Upper lobe of left lung (tissue), 6 donors: ENCODE measurements at regions not wholly inside any gene's neighbourhood (a gene's known extent, or its start where the extent isn't known, plus 50 kb on each side); places are given as distances from the start of the nearest gene placed in this dataset.

Source experiments
- ATAC-seq, 2 donors: fragments of 200-7000 bp; cut with Tn5 transposase; one replicate each; pipeline ENCODE4 v1.9.1; 2022; ENCODE audit warnings: mild to moderate bottlenecking in 2 of 2, moderate library complexity in 2 of 2; ENCODE audit not compliant: low FRiP score in 2 of 2
- DNase-seq, 2 donors: peaks; one replicate each; pipeline ENCODE4 v3.0.0-alpha.2; 2019 to 2020
- H3K27ac ChIP-seq, 4 donors: fragments of 200-600 bp; sonication (generic); one replicate each; pipeline ENCODE4 v1.5.1; 2016 to 2019
- H3K27me3 ChIP-seq, 4 donors: fragments of 200-600 bp; sonication (generic); one replicate each; pipeline ENCODE4 v1.5.1; 2017 to 2019
- H3K36me3 ChIP-seq, 4 donors: fragments of 200-600 bp; sonication (generic); one replicate each; pipeline ENCODE4 v1.5.1; 2016 to 2019
- H3K4me1 ChIP-seq, 4 donors: fragments of 200-600 bp; sonication (generic); one replicate each; pipeline ENCODE4 v1.5.1; 2018 to 2019
- H3K4me3 ChIP-seq, 4 donors: fragments of 200-600 bp; sonication (generic); one replicate each; pipeline ENCODE4 v1.5.1; 2017 to 2019; ENCODE audit warnings: mild to moderate bottlenecking in 2 of 4, moderate library complexity in 1 of 4
- H3K9me3 ChIP-seq, 4 donors: fragments of 200-600 bp; sonication (generic); one replicate each; pipeline ENCODE4 v1.5.1; 2018 to 2019
- EP300 ChIP-seq, 4 donors: sonication (generic); formaldehyde crosslinking; IDR thresholded peaks; one replicate each; pipeline ENCODE4 v1.5.1; 2017; ENCODE audit warnings: antibody characterized with exemption in 4 of 4, control low read depth in 2 of 4
- POLR2A ChIP-seq, 4 donors: fragments of 450-650 bp; IDR thresholded peaks; one replicate each; pipeline ENCODE4 v1.5.1; 2016 to 2017; ENCODE audit warnings: antibody characterized with exemption in 4 of 4, mild to moderate bottlenecking in 2 of 4
- POLR2AphosphoS5 ChIP-seq, 2 donors: sonication (generic); formaldehyde crosslinking; IDR thresholded peaks; one replicate each; pipeline ENCODE4 v1.5.1; 2017; ENCODE audit warnings: antibody characterized with exemption in 2 of 2
- WGBS, 2 donors: methylation state at CpG; one replicate each; pipeline ENCODE4 v1.1.5; 2017 to 2018; 5-methylcytosine and 5-hydroxymethylcytosine counted together
- TF ChIP-seq, protein P1 (sequence below), 6 experiments: fragments of 450-650 bp in 4 of 6; fragments of 200-600 bp in 2 of 6; sonication (generic) in 2 of 6; IDR thresholded peaks; one replicate each; pipeline ENCODE4 v1.5.1; 2016 to 2019; ENCODE audit warnings: antibody characterized with exemption in 6 of 6
- donor health status: DM: no; HTN: no; CAD: no; lungs with moderate emphysema.
- donor health status: DM: no; HTN: yes; CAD: no; lungs with severe emphysema.

DNA sequence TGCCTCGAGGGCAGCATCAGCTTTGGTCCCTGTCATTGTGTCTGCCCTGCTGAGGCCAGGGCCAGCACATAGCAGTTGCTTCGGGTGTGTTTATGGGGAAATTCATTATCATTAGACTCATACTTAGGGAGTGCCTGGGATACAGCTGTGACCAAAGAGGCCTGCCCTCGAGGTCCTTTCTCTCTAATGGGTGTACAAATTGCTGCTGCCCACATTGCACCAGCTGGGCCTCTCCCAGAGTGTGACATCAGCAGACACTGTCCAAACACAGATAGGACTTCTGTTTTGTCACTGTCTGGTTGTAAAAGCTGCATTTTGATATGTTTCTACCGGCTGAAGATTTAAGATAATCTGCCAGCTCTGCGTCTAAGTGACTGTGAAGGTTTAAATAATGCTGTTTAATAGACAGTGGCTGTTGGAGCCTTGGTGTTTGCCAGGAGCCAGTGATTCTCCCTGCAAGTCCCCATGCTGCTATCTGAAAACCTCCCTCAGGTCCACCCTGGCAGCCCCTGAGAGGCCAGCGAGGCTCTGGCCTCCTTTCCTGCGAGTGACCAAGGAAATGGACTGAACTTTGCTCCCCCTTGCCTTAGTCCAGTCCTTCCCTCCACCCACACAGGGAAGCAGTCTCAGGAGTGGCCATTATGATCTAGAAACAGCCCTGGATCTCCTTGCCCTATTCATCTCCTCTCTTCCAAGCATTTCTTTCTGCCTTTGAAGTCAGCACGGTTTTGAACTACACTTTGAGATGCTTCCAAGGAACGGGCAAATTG lies 505.2 kb downstream of the TBC1D22A start:
- 70 to 72% methylated on average over 7 to 9 of the region's 9 CpGs for WGBS, 2 donors
- Histone ChIP-seq H3K27me3 (no peaks in the 10 kb centered on the region), H3K36me3 (no peaks in the 10 kb centered on the region), H3K27ac (no peak overlapping the region), H3K9me3 (peaks cover 0 to 8% (median 4%) of the 10 kb centered on the region in 4 donors), H3K4me3 (no peak overlapping the region), H3K4me1 (no peaks in the 10 kb centered on the region)
- TF ChIP-seq POLR2AphosphoS5 (IDR thresholded peaks at IDR 0.05) = no peak
- TF ChIP-seq, protein P1, sequence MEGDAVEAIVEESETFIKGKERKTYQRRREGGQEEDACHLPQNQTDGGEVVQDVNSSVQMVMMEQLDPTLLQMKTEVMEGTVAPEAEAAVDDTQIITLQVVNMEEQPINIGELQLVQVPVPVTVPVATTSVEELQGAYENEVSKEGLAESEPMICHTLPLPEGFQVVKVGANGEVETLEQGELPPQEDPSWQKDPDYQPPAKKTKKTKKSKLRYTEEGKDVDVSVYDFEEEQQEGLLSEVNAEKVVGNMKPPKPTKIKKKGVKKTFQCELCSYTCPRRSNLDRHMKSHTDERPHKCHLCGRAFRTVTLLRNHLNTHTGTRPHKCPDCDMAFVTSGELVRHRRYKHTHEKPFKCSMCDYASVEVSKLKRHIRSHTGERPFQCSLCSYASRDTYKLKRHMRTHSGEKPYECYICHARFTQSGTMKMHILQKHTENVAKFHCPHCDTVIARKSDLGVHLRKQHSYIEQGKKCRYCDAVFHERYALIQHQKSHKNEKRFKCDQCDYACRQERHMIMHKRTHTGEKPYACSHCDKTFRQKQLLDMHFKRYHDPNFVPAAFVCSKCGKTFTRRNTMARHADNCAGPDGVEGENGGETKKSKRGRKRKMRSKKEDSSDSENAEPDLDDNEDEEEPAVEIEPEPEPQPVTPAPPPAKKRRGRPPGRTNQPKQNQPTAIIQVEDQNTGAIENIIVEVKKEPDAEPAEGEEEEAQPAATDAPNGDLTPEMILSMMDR (IDR thresholded peaks at IDR 0.05) = no peak
- no peak for TF ChIP-seq EP300 (IDR thresholded peaks at IDR 0.05)
- TF ChIP-seq POLR2A (IDR thresholded peaks at IDR 0.05) = no peak
- ATAC-seq (no peak), DNase-seq (no peak)

DNA sequence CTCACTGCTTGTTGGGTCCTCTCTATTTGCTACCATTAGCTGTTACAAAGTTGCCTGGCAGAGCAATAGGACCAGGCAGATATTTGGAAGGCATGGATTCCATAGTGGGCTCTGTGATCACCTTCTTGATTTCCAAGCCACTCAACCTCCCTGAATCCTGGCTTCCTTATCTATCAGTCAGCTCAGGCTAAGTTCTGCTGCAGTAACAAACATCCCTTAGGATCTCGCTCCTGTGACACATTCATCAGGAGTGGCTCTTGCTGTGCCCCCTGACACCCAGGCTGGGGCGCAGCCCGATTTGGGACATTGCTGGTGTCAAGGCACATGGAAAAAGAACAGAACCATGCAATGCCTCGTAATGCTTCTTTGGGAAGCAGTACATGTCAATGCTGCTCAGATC lies 503.9 kb downstream of the TBC1D22A start:
- DNase-seq = no peak

DNA sequence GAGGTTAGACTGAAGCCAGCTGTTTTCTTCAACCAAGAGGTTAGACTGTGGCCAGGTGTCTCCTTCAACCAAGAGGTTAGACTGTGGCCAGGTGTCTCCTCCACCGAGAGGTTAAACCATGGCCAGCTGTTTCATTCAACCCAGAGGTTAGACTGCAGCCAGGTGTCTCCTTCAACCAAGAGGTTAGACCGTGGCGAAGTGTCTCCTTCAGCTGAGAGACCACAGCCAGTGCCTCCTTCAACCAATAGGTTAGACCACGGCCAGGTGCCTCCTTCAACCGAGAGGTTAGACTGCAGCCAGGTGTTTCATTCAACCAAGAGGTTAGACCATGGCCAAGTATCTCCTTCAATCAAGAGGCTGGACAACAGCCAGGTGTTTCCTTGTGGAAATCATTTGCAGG lies 498.1 kb downstream of the TBC1D22A start:
- WGBS, 2 donors = 57 to 95% methylated on average over 3 to 5 of the region's 5 CpGs
- no peak overlapping the region for H3K4me3 ChIP-seq
- no peak for ATAC-seq

More for the DNA sequence above, 503.9 kb downstream of the TBC1D22A start:
- no peaks in the 10 kb centered on the region for H3K27me3 ChIP-seq
- 84 to 88% methylated on average over 4 of the region's 4 CpGs for WGBS, 2 donors
- H3K36me3 ChIP-seq = no peaks in the 10 kb centered on the region
- no peak for ATAC-seq
- no peak overlapping the region for H3K27ac ChIP-seq
- no peaks in the 10 kb centered on the region for H3K4me1 ChIP-seq
- TF ChIP-seq POLR2A (IDR thresholded peaks at IDR 0.05) (no peak), EP300 (IDR thresholded peaks at IDR 0.05) (no peak), POLR2AphosphoS5 (IDR thresholded peaks at IDR 0.05) (no peak)
- TF ChIP-seq, protein P1 (IDR thresholded peaks at IDR 0.05) = no peak
- H3K4me3 ChIP-seq = no peak overlapping the region
- H3K9me3 ChIP-seq = peaks cover 0 to 8% (median 4%) of the 10 kb centered on the region in 4 donors

DNA sequence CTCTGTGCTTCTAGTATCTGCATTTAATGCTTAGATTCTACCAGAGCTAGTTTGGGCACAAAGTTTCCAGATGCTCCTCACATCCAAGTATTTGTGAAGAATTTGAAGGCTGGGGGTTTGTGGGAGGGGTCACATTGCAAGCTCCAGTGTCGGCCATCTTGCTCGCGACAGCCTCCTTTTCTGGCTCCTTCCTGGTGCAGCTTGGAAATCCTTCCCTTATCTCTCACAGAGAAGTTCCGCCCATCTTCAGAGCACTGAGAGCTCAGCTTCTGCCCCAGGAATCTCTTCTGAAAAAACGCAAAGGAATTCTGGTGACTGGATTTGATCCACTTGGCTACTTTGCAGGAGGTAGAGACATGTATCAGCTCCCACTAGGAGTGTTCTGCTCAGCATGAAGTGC lies 497.5 kb downstream of the TBC1D22A start:
- 91 to 93% methylated on average over 5 of the region's 5 CpGs for WGBS, 2 donors
- no peak for DNase-seq
- Histone ChIP-seq H3K4me3 (no peak overlapping the region), H3K9me3 (no peaks in the 10 kb centered on the region), H3K36me3 (no peaks in the 10 kb centered on the region), H3K27ac (no peak overlapping the region), H3K4me1 (no peaks in the 10 kb centered on the region), H3K27me3 (no peaks in the 10 kb centered on the region)
- TF ChIP-seq EP300 (IDR thresholded peaks at IDR 0.05) (no peak), POLR2AphosphoS5 (IDR thresholded peaks at IDR 0.05) (no peak), POLR2A (IDR thresholded peaks at IDR 0.05) (no peak)
- TF ChIP-seq, protein P1 (IDR thresholded peaks at IDR 0.05) = no peak
- no peak for ATAC-seq

More for the DNA sequence above, 498.1 kb downstream of the TBC1D22A start:
- no peaks in the 10 kb centered on the region for H3K4me1 ChIP-seq
- no peak for DNase-seq
- no peaks in the 10 kb centered on the region for H3K27me3 ChIP-seq
- no peaks in the 10 kb centered on the region for H3K9me3 ChIP-seq
- H3K27ac ChIP-seq = no peak overlapping the region
- H3K36me3 ChIP-seq = no peaks in the 10 kb centered on the region
- TF ChIP-seq POLR2AphosphoS5 (IDR thresholded peaks at IDR 0.05) (no peak), POLR2A (IDR thresholded peaks at IDR 0.05) (no peak), EP300 (IDR thresholded peaks at IDR 0.05) (no peak)
- TF ChIP-seq, protein P1 (IDR thresholded peaks at IDR 0.05) = no peak

DNA sequence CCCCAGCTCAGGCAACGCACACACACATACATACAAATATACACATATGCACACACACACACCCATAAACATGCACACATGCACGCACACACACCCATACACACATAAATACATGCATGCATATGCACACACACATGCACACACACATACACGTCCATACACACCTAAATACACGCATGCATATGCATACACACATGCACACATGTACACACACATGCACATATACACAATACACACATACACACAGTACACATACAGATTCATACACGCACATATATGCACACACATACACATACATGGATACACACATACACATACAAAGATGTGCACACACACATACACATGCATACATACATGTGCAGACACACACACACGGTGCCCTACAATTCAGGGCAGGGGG lies 496.6 kb downstream of the TBC1D22A start:
- no peaks in the 10 kb centered on the region for H3K27me3 ChIP-seq
- ATAC-seq (no peak), DNase-seq (no peak)
- TF ChIP-seq EP300 (IDR thresholded peaks at IDR 0.05) (no peak), POLR2AphosphoS5 (IDR thresholded peaks at IDR 0.05) (no peak), POLR2A (IDR thresholded peaks at IDR 0.05) (no peak)
- TF ChIP-seq, protein P1 (IDR thresholded peaks at IDR 0.05) = no peak
- no peaks in the 10 kb centered on the region for H3K4me1 ChIP-seq
- H3K9me3 ChIP-seq = no peaks in the 10 kb centered on the region
- WGBS, 2 donors = 77 to 81% methylated on average over 6 of the region's 6 CpGs
- no peak overlapping the region for H3K27ac ChIP-seq
- H3K36me3 ChIP-seq = no peaks in the 10 kb centered on the region
- H3K4me3 ChIP-seq = no peak overlapping the region
